GM10266 (cell line): ENCODE measurements at regions not wholly inside any gene's neighbourhood (a gene's known extent, or its start where the extent isn't known, plus 50 kb on each side); places are given as distances from the start of the nearest gene placed in this dataset.
"Not testable (repeated sequence)": the region's sequence is repeated elsewhere in the genome, so short reads cannot be mapped to it uniquely, and the experiment has no call there.

Source experiments
- DNase-seq: peaks from one replicate; pipeline ENCODE4 v3.0.0; 2012; ENCODE audit errors: extremely low spot score
- TF ChIP-seq, protein P1 (sequence below): IDR thresholded peaks from 2 replicates; pipeline ENCODE4 v1.5.1; 2012; ENCODE audit warnings: mild to moderate bottlenecking, low read depth; ENCODE audit not compliant: control insufficient read depth, insufficient read depth; ENCODE audit errors: missing control alignments

- DNase-seq, result no peak
- TF ChIP-seq, protein P1, sequence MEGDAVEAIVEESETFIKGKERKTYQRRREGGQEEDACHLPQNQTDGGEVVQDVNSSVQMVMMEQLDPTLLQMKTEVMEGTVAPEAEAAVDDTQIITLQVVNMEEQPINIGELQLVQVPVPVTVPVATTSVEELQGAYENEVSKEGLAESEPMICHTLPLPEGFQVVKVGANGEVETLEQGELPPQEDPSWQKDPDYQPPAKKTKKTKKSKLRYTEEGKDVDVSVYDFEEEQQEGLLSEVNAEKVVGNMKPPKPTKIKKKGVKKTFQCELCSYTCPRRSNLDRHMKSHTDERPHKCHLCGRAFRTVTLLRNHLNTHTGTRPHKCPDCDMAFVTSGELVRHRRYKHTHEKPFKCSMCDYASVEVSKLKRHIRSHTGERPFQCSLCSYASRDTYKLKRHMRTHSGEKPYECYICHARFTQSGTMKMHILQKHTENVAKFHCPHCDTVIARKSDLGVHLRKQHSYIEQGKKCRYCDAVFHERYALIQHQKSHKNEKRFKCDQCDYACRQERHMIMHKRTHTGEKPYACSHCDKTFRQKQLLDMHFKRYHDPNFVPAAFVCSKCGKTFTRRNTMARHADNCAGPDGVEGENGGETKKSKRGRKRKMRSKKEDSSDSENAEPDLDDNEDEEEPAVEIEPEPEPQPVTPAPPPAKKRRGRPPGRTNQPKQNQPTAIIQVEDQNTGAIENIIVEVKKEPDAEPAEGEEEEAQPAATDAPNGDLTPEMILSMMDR, result no peak
These were observed 122.9 kb upstream of the ID2 start for GRCh38 chr2:8558956-8559355.

- TF ChIP-seq, protein P1, result no peak
- DNase-seq, result no peak
These were observed 122.1 kb upstream of the ID2 start for GRCh38 chr2:8559805-8560204.

DNA sequence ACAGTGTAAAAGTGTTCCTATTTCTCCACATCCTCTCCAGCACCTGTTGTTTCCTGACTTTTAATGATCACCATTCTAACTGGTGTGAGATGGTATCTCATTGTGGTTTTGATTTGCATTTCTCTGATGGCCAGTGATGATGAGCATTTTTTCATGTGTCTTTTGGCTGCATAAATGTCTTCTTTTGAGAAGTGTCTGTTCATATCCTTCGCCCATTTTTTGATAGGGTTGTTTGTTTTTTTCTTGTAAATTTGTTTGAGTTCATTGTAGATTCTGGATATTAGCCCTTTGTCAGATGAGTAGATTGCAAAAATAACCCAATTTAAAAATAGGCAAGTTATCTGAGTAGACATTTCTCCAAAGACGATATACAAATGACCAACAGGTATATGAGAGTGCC lies 120.2 kb upstream of the ID2 start:
- not testable (repeated sequence) for DNase-seq

- TF ChIP-seq, protein P1, result no peak
- no peak for DNase-seq
These were observed 117.9 kb upstream of the ID2 start for GRCh38 chr2:8563814-8564474.

DNA sequence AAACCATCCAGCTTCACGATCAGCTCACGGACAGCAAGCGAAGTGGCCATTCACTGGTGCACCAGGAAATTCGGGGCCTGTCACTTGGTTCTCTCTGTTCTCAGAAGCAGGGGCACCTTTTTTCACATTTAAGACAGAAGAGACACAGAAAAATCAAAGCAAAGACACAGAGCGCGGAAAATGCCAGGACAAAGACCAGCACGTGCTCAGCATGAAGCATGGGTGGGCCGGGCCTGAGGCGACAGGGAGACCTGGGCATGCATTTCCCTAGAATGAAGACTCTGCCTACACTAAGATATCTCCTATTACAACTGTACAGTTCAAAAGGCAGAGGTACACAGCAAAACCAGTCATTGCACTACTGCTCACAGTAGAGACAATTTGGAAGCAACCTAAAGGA lies 117.4 kb upstream of the ID2 start:
- TF ChIP-seq, protein P1, result no peak
- DNase-seq, result no peak

- TF ChIP-seq, protein P1, result no peak
- no peak for DNase-seq
These were observed 116.3 kb upstream of the ID2 start for GRCh38 chr2:8565399-8566154.

- DNase-seq, result no peak
- TF ChIP-seq, protein P1, result no peak
These were observed 115.6 kb upstream of the ID2 start for GRCh38 chr2:8566155-8566670.
